Mesothelial cell of epicardium (in vitro differentiated cells): ENCODE measurements at regions not wholly inside any gene's neighbourhood (a gene's known extent, or its start where the extent isn't known, plus 50 kb on each side); places are given as distances from the start of the nearest gene placed in this dataset.

Experiments
- DNase-seq, 2 experiments: peaks; one replicate each; pipeline ENCODE4 v3.0.0; 2021; ENCODE audit warnings: low spot score in 2 of 2; ENCODE audit not compliant: unreplicated experiment in 2 of 2
- H3K27ac Mint-ChIP-seq: 2 replicates; pipeline ENCODE4 v1.8.0; 2021; ENCODE audit warnings: mixed read lengths
- H3K27me3 Mint-ChIP-seq: 2 replicates; pipeline ENCODE4 v1.8.0; 2021; ENCODE audit warnings: low read depth, mixed read lengths
- H3K36me3 Mint-ChIP-seq: 2 replicates; pipeline ENCODE4 v1.8.0; 2021; ENCODE audit warnings: mixed read lengths
- H3K4me1 Mint-ChIP-seq: 2 replicates; pipeline ENCODE4 v1.8.0; 2021; ENCODE audit warnings: mixed read lengths
- H3K4me3 Mint-ChIP-seq: 2 replicates; pipeline ENCODE4 v1.8.0; 2021; ENCODE audit warnings: mild to moderate bottlenecking, moderate library complexity, mixed read lengths
- H3K9me3 Mint-ChIP-seq: 2 replicates; pipeline ENCODE4 v1.8.0; 2021; ENCODE audit warnings: mixed read lengths
- CTCF ChIP-seq: fragments of 200-600 bp; sonication (generic); IDR thresholded peaks from one replicate; pipeline ENCODE4 v1.5.0; 2021; ENCODE audit warnings: antibody characterized with exemption; ENCODE audit not compliant: unreplicated experiment

GRCh38 chr12:19597167-19598026 lies 158.1 kb downstream of the AEBP2 start:
- Mint-ChIP-seq H3K9me3 (no peaks in the 10 kb centered on the region), H3K36me3 (no peaks in the 10 kb centered on the region), H3K27ac (no peak overlapping the region), H3K4me1 (peaks cover 16% of the 10 kb centered on the region), H3K27me3 (no peaks in the 10 kb centered on the region), H3K4me3 (no peak overlapping the region)
- DNase-seq, result no peak
- TF ChIP-seq CTCF, result no peak

GRCh38 chr12:19605720-19606119 lies 166.4 kb downstream of the AEBP2 start:
- Mint-ChIP-seq H3K27me3 (no peaks in the 10 kb centered on the region), H3K36me3 (no peaks in the 10 kb centered on the region), H3K27ac (no peak overlapping the region), H3K9me3 (peaks cover 15% of the 10 kb centered on the region), H3K4me3 (no peak overlapping the region), H3K4me1 (peaks cover 19% of the 10 kb centered on the region)
- TF ChIP-seq CTCF, result no peak
- no peak for DNase-seq

GRCh38 chr12:19608039-19608438 lies 168.7 kb downstream of the AEBP2 start:
- DNase-seq, result no peak
- Mint-ChIP-seq H3K36me3 (peaks cover 7% of the 10 kb centered on the region), H3K27ac (no peak overlapping the region), H3K4me1 (peaks cover 14% of the 10 kb centered on the region), H3K4me3 (no peak overlapping the region), H3K9me3 (peaks cover 24% of the 10 kb centered on the region), H3K27me3 (no peaks in the 10 kb centered on the region)
- TF ChIP-seq CTCF, result no peak

- Mint-ChIP-seq H3K27me3 (no peaks in the 10 kb centered on the region), H3K36me3 (peaks cover 7% of the 10 kb centered on the region), H3K4me3 (no peak overlapping the region), H3K27ac (no peak overlapping the region), H3K9me3 (peaks cover 19% of the 10 kb centered on the region), H3K4me1 (peaks cover 16% of the 10 kb centered on the region)
- no peak for DNase-seq
- no peak for TF ChIP-seq CTCF
Measured at GRCh38 chr12:19613051-19613535, 173.8 kb downstream of the AEBP2 start.

- peaks cover 16% of the 10 kb centered on the region for H3K4me1 Mint-ChIP-seq
- no peak overlapping the region for H3K27ac Mint-ChIP-seq
- no peak for DNase-seq
- H3K27me3 Mint-ChIP-seq, result no peaks in the 10 kb centered on the region
- H3K4me3 Mint-ChIP-seq, result no peak overlapping the region
- H3K36me3 Mint-ChIP-seq, result peaks cover 7% of the 10 kb centered on the region
- H3K9me3 Mint-ChIP-seq, result peaks cover 18% of the 10 kb centered on the region
- no peak for TF ChIP-seq CTCF
Measured at GRCh38 chr12:19614601-19615383, 175.5 kb downstream of the AEBP2 start.
